ACC112 (cell line): ENCODE measurements at regions not wholly inside any gene's neighbourhood (a gene's known extent, or its start where the extent isn't known, plus 50 kb on each side); places are given as distances from the start of the nearest gene placed in this dataset.

Experiments used
- H2AFZ ChIP-seq: fragments of 200-600 bp; sonication (generic); one replicate; pipeline ENCODE4 v1.6.0; 2017; ENCODE audit warnings: antibody characterized with exemption, low read length; ENCODE audit not compliant: unreplicated experiment
- H3K27ac ChIP-seq: fragments of 200-600 bp; sonication (generic); 2 replicates; pipeline ENCODE4 v1.5.1; 2014; ENCODE audit warnings: low read depth, mild to moderate bottlenecking, antibody characterized with exemption, low read length, moderate library complexity
- H3K27me3 ChIP-seq: fragments of 200-600 bp; sonication (generic); 2 replicates; pipeline ENCODE4 v1.6.1; 2014; ENCODE audit warnings: mild to moderate bottlenecking, antibody characterized with exemption, low read length, moderate library complexity, mixed read lengths; ENCODE audit not compliant: insufficient read depth
- H3K36me3 ChIP-seq: fragments of 200-600 bp; sonication (generic); 2 replicates; pipeline ENCODE4 v1.6.1; 2016; ENCODE audit warnings: mild to moderate bottlenecking, antibody characterized with exemption, low read length, moderate library complexity, mixed read lengths; ENCODE audit not compliant: insufficient read depth
- H3K4me1 ChIP-seq: fragments of 200-600 bp; sonication (generic); one replicate; pipeline ENCODE4 v1.6.1; 2016; ENCODE audit warnings: low read length, mixed read lengths; ENCODE audit not compliant: insufficient read depth, unreplicated experiment, control insufficient read depth
- H3K4me3 ChIP-seq: fragments of 200-600 bp; sonication (generic); 2 replicates; pipeline ENCODE4 v1.5.1; 2014; ENCODE audit warnings: mild to moderate bottlenecking, low read depth, low read length
- H3K79me2 ChIP-seq: fragments of 200-600 bp; sonication (generic); one replicate; pipeline ENCODE4 v1.6.0; 2016; ENCODE audit warnings: low read length; ENCODE audit not compliant: control insufficient read depth, unreplicated experiment, insufficient read depth

DNA sequence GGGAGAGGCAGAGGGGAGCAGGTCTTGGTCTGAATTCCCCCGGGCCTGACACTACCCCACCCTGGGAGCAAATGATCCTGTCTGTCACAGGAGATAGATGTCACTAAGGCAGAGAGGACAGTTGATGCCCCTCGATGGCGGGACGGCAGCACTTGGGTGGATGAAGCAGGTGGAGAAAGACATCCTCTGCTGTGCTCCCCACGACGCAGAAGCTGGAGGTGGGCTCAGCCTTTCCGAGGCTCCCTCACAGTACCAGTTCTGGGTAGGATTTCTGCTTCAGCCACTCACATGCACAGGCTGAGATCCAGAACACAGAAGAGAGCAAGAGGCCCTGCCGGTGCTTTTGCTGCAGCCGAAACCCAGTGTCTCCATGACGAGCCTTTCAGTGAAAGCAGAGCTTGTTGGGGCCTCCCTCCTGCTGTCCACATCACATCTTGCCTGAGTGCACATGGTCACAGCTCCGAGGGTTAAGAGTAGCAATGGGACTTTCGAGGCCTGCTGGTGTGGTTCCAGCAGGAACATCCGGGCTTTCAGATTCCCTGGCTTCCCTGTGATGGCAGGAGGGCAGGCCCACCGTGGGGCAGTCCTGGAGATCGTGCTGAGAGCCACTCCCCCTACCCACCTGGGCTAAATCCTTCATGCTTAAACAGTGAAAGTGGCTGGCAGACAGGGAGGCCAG is 107.3 kb upstream of the PRR20G start:
- Histone ChIP-seq H3K27ac (no peak overlapping the region), H3K27me3 (peaks cover 80% of the 10 kb centered on the region), H2AFZ (no peak overlapping the region), H3K4me3 (no peak overlapping the region), H3K36me3 (no peaks in the 10 kb centered on the region), H3K4me1 (no peaks in the 10 kb centered on the region), H3K79me2 (no peaks in the 10 kb centered on the region)

GRCh38 chr3:127394031-127394430 is 106.2 kb upstream of the PRR20G start:
- Histone ChIP-seq H3K36me3 (no peaks in the 10 kb centered on the region), H3K4me1 (peaks cover 3% of the 10 kb centered on the region), H2AFZ (no peak overlapping the region), H3K4me3 (no peak overlapping the region), H3K79me2 (no peaks in the 10 kb centered on the region), H3K27ac (no peak overlapping the region), H3K27me3 (peaks cover 71% of the 10 kb centered on the region)

DNA sequence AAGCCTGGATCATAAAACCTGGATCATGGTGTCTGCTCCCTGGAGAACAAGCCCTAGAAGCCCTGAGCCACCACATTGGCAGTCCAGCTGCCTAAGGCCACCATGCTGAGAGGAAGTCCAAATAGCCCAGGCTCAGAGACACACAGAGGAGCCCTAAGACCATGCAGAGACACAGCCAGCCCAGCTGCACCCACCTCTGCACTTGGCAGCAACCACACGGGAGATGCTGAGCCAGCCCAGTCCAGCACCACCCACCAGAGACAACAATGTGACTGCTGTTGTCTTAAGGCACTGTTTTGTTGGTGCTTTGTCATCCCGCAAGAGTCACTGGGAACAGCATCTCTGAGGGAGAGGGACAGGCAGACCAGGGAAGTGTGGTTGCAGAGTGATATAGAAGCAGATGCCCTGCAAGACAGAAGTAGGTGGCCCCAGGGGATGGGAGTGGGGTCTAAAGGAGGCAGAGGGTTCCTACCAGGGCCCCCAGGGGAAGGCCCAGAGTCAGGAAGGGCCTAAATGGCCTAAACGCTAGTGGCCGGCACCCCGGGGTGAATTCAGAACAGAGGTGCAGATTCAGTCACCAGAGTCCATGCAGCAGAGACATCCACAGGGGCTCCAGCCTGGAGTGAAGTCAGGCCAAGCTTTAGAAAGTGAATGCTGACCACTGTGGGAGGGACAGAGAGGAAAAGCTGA is 105.4 kb upstream of the PRR20G start:
- Histone ChIP-seq H3K4me3 (no peak overlapping the region), H3K79me2 (no peaks in the 10 kb centered on the region), H3K27me3 (peaks cover 65% of the 10 kb centered on the region), H3K4me1 (peaks cover 3% of the 10 kb centered on the region), H2AFZ (no peak overlapping the region), H3K27ac (no peak overlapping the region), H3K36me3 (no peaks in the 10 kb centered on the region)

- peaks cover 3% of the 10 kb centered on the region for H3K4me1 ChIP-seq
Observed at GRCh38 chr3:127392156-127392490, 104.3 kb upstream of the PRR20G start.

DNA sequence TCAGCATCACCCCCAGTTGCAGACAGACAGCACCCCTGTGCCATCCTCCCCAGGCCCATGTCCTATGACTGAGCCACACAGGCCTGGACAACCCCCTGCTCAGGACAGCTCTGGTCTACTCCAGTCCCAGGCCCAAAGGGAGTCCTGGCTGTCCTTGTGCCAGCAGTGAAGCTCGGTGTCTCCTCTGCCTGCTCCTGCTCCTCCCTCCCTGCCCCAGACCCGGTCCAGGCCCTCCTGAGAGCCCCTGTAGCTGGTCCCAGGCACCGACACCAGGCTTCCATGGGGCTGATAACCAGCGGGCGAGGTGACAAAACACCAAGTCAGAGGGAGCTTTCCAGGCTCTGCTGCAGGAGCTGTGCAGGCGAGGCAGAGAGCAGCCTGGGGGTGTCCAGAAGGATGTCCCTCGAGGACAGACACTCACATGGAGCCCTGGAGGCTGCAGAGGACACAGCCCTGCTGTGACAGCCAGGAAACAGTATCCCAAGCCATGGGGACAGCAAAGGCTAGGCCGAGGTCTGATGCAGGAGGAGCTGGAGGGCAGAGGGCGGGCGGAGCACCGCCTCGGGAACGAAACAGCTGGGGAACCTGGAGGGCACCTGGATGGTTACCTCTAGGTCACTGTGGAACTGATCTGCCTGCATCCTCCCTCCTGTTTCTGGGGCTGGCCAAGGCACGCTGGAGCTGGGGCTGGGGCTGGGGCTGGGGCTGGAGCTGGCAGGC is 103.8 kb upstream of the PRR20G start:
- no peaks in the 10 kb centered on the region for H3K79me2 ChIP-seq
- no peaks in the 10 kb centered on the region for H3K36me3 ChIP-seq
- H3K27ac ChIP-seq = no peak overlapping the region
- H2AFZ ChIP-seq = no peak overlapping the region
- H3K4me3 ChIP-seq = no peak overlapping the region
- H3K4me1 ChIP-seq = peaks cover 3% of the 10 kb centered on the region
- peaks cover 50% of the 10 kb centered on the region for H3K27me3 ChIP-seq

More at GRCh38 chr3:127392156-127392490, 104.3 kb upstream of the PRR20G start:
- H2AFZ ChIP-seq = no peak overlapping the region
- no peaks in the 10 kb centered on the region for H3K36me3 ChIP-seq
- no peaks in the 10 kb centered on the region for H3K79me2 ChIP-seq
- H3K4me3 ChIP-seq = no peak overlapping the region
- H3K27me3 ChIP-seq = peaks cover 54% of the 10 kb centered on the region
- H3K27ac ChIP-seq = no peak overlapping the region

DNA sequence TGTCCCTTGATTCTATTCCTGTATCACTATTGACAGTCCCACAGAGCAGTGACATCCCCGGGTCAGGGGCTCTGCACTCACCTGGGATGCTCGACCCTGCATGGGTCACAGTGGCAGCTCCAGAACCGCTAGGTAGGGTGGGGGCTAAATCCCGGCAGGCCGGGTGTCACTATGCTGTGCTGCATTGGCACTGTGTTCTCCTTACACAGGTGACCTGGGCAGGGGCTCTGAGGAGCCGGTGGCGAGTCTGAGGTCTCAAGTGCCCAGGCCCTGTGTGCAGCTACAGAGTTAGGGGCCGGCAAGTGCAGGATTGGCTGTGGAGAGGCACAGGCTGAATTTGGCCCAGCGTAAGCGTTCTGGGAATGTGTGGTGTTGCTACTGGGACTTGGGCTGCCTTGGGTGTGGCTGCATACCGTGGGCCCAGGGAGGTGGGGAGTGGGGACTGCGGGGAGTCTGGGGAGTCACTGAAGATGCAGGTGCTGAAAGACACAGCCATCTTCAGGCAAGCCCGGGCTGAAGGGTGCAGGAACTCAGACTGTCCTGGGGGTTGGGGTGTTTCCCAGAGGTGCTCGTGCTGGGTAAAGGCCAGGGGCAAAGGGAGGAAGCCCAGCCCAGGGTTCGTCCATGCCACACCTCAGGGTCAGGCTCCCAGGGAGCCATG is 102.6 kb upstream of the PRR20G start:
- H3K27me3 ChIP-seq = peaks cover 45% of the 10 kb centered on the region
- no peak overlapping the region for H3K27ac ChIP-seq
- H3K79me2 ChIP-seq = no peaks in the 10 kb centered on the region
- no peak overlapping the region for H3K4me3 ChIP-seq
- H2AFZ ChIP-seq = no peak overlapping the region
- peaks cover 3% of the 10 kb centered on the region for H3K4me1 ChIP-seq
- no peaks in the 10 kb centered on the region for H3K36me3 ChIP-seq

- H2AFZ ChIP-seq = no peak overlapping the region
- H3K27me3 ChIP-seq = peaks cover 47% of the 10 kb centered on the region
- no peaks in the 10 kb centered on the region for H3K79me2 ChIP-seq
- no peak overlapping the region for H3K4me3 ChIP-seq
- no peaks in the 10 kb centered on the region for H3K36me3 ChIP-seq
- H3K27ac ChIP-seq = no peak overlapping the region
- H3K4me1 ChIP-seq = peaks cover 3% of the 10 kb centered on the region
Observed at GRCh38 chr3:127389913-127390312, 102.1 kb upstream of the PRR20G start.

GRCh38 chr3:127389420-127389819 is 101.6 kb upstream of the PRR20G start:
- H3K79me2 ChIP-seq = no peaks in the 10 kb centered on the region
- H3K4me3 ChIP-seq = no peak overlapping the region
- no peak overlapping the region for H2AFZ ChIP-seq
- H3K4me1 ChIP-seq = peaks cover 3% of the 10 kb centered on the region
- H3K36me3 ChIP-seq = no peaks in the 10 kb centered on the region
- no peak overlapping the region for H3K27ac ChIP-seq
- H3K27me3 ChIP-seq = peaks cover 47% of the 10 kb centered on the region

DNA sequence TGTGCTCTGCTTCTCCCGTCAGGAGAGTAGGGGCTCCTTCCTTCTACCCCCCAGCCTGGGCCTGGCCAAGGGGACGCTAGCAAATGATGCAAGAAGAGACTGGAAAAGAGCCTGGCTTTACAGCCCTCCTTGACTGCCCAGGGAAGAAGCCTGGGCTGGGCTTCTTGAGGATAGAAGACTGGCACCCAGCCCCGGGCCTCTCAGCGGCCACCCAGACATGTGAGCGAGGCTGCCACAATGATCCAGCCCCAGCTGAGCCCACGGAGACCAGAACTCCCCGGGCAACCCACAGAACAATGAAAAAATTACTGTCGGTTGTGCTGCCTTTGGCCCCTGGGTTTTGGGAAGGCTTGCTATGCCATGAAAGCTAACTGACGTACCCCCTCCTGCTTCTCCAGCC is 100.6 kb upstream of the PRR20G start:
- no peaks in the 10 kb centered on the region for H3K79me2 ChIP-seq
- H3K4me3 ChIP-seq = no peak overlapping the region
- H3K36me3 ChIP-seq = no peaks in the 10 kb centered on the region
- peaks cover 50% of the 10 kb centered on the region for H3K27me3 ChIP-seq
- H2AFZ ChIP-seq = no peak overlapping the region
- peaks cover 3% of the 10 kb centered on the region for H3K4me1 ChIP-seq
- H3K27ac ChIP-seq = no peak overlapping the region

- Histone ChIP-seq H3K36me3 (no peaks in the 10 kb centered on the region), H3K4me3 (no peak overlapping the region), H2AFZ (no peak overlapping the region), H3K4me1 (peaks cover 3% of the 10 kb centered on the region), H3K79me2 (no peaks in the 10 kb centered on the region), H3K27me3 (peaks cover 47% of the 10 kb centered on the region), H3K27ac (no peak overlapping the region)
Observed at GRCh38 chr3:127387556-127388153, 99.8 kb upstream of the PRR20G start.
